ENCODE measurements at regions not wholly inside any gene's neighbourhood (a gene's known extent, or its start where the extent isn't known, plus 50 kb on each side); places are given as distances from the start of the nearest gene placed in this dataset.

- intact Hi-C loops (cut with micrococcal nuclease; ENCODE audit: unreplicated experiment) = no loop called here
- BruUV-seq (replicated peaks) = no TSS peak
- no peaks in the 10 kb centered on the region for H3K36me3 ChIP-seq (replicated peaks in 1 of 2; ENCODE audit: control insufficient read depth in 1 of 2, insufficient read depth in 2 of 2, low read length in 2 of 2)
- DNase-seq (ENCODE audit: low spot score) (no peak), ATAC-seq (no peak; the same call in 2 of the 3 replicates), FAIRE-seq (no peak)
- H3K79me2 ChIP-seq (ENCODE audit: insufficient read depth, low read length) = no peaks in the 10 kb centered on the region
- no peaks in the 10 kb centered on the region for H4K20me1 ChIP-seq (ENCODE audit: insufficient read depth, low read length)
- in situ Hi-C loops (cut with HindIII; ENCODE audit: extremely low pct_ligation_motif_present, low pct_unique_long_range_greater_than_20kb) = no loop called here
- no peak overlapping the region for H3K4me3 ChIP-seq (replicated peaks in 1 of 3; ENCODE audit: insufficient read depth in 1 of 3, low read depth in 2 of 3, low read length in 3 of 3)
- no peaks in the 10 kb centered on the region for H3K27me3 ChIP-seq (ENCODE audit: control insufficient read depth in 1 of 2, insufficient read depth in 2 of 2, low read length in 2 of 2)
- POLR2A ChIA-PET = no interaction called here
- 2% methylated on average over 6 of the region's 6 CpGs for WGBS (ENCODE audit: low lambda C conversion rate)
- no peak overlapping the region for H3K9ac ChIP-seq (ENCODE audit: insufficient read depth, low read depth, low read length)
- H3K4me2 ChIP-seq (ENCODE audit: low read depth, low read length) = no peak overlapping the region
- TF ChIP-seq ZNF232 (CRISPR knock-in tag; IDR thresholded peaks at IDR 0.05; ENCODE audit: borderline replicate concordance) (no peak), PPARG (CRISPR knock-in tag; conservative IDR thresholded peaks at IDR 0.05) (no peak), MBNL3 (CRISPR knock-in tag; conservative IDR thresholded peaks at IDR 0.05) (no peak), ZNF326 (CRISPR knock-in tag; IDR thresholded peaks at IDR 0.05; ENCODE audit: borderline replicate concordance) (no peak), REPIN1 (CRISPR knock-in tag; IDR thresholded peaks at IDR 0.05; ENCODE audit: borderline replicate concordance, low read depth) (no peak), RBFOX2 (IDR thresholded peaks at IDR 0.05; ENCODE audit: low read depth, low read length) (no peak), ATF3 (CRISPR knock-in tag; IDR thresholded peaks at IDR 0.05) (no peak), BRF2 (CRISPR knock-in tag; IDR thresholded peaks at IDR 0.05) (no peak), ZNF629 (CRISPR knock-in tag; conservative IDR thresholded peaks at IDR 0.05) (no peak), MED13 (CRISPR knock-in tag; IDR thresholded peaks at IDR 0.05) (no peak)
- H3K27ac ChIP-seq (ENCODE audit: extremely low read length, insufficient read depth, low read length) = no peak overlapping the region
- H3K9me3 ChIP-seq (ENCODE audit: low read length) = no peaks in the 10 kb centered on the region
- H2AFZ ChIP-seq (ENCODE audit: low read length) = no peak overlapping the region
- 0 out of 2 replicates have a peak, but pooled peaks cover 11% of the 10 kb centered on the region for H3K4me1 ChIP-seq (ENCODE audit: insufficient read depth, low read length)
- CTCF ChIA-PET (ENCODE audit: low intra/inter-chr PET ratio, low total read pairs) = no interaction called here
Measured at GRCh38 chr12:13440844-13441243, 244.3 kb downstream of the EMP1 start.

All from HepG2 (cell line).